DOHH2 (cell line): ENCODE measurements at regions not wholly inside any gene's neighbourhood (a gene's known extent, or its start where the extent isn't known, plus 50 kb on each side); places are given as distances from the start of the nearest gene placed in this dataset.

Source experiments
- H3F3A ChIP-seq: fragments of 200-600 bp; sonication (generic), shearing (Covaris generic); 2 replicates; pipeline ENCODE4 v1.6.0; 2016; ENCODE audit warnings: antibody characterized with exemption, mild to moderate bottlenecking; ENCODE audit not compliant: control insufficient read depth, insufficient read depth
- H3K27ac ChIP-seq: fragments of 200-600 bp; sonication (generic); 2 replicates; pipeline ENCODE4 v1.5.1; 2014; ENCODE audit warnings: low read depth, mild to moderate bottlenecking, low read length, moderate library complexity
- H3K27me3 ChIP-seq: fragments of 200-600 bp; sonication (generic); 2 replicates; pipeline ENCODE4 v1.6.1; 2014; ENCODE audit warnings: mild to moderate bottlenecking, low read length, mixed read lengths; ENCODE audit not compliant: control insufficient read depth
- H3K36me3 ChIP-seq: fragments of 200-600 bp; sonication (generic); 2 replicates; pipeline ENCODE4 v1.6.1; 2014; ENCODE audit warnings: mild to moderate bottlenecking, low read length, moderate library complexity, mixed read lengths; ENCODE audit not compliant: control insufficient read depth
- H3K4me1 ChIP-seq: fragments of 200-600 bp; sonication (generic); 2 replicates; pipeline ENCODE4 v1.6.1; 2014; ENCODE audit warnings: mild to moderate bottlenecking, low read length, mixed read lengths; ENCODE audit not compliant: control insufficient read depth
- H3K4me2 ChIP-seq: fragments of 200-600 bp; sonication (generic); 2 replicates; pipeline ENCODE4 v1.6.0; 2014; ENCODE audit warnings: mild to moderate bottlenecking, low read length, moderate library complexity
- H3K4me3 ChIP-seq: fragments of 200-600 bp; sonication (generic); 2 replicates; pipeline ENCODE4 v1.5.1; 2014; ENCODE audit warnings: mild to moderate bottlenecking, low read length, mixed read lengths
- H3K79me2 ChIP-seq: fragments of 200-600 bp; sonication (generic); 2 replicates; pipeline ENCODE4 v1.6.1; 2014; ENCODE audit warnings: mild to moderate bottlenecking, low read length, mixed read lengths; ENCODE audit not compliant: control insufficient read depth
- H3K9me2 ChIP-seq: fragments of 200-600 bp; sonication (generic); replicated peaks from 2 replicates; pipeline ENCODE4 v1.6.1; 2014; ENCODE audit warnings: mild to moderate bottlenecking, low read length, mixed read lengths; ENCODE audit not compliant: control insufficient read depth
- H3K9me3 ChIP-seq: fragments of 200-600 bp; sonication (generic); 2 replicates; pipeline ENCODE4 v1.6.1; 2014; ENCODE audit warnings: antibody characterized with exemption, low read length, mixed read lengths; ENCODE audit not compliant: control insufficient read depth, insufficient read depth
- H4K20me1 ChIP-seq: fragments of 200-600 bp; sonication (generic); 2 replicates; pipeline ENCODE4 v1.6.0; 2014; ENCODE audit warnings: low read depth, mild to moderate bottlenecking, antibody characterized with exemption, low read length, moderate library complexity; ENCODE audit not compliant: control insufficient read depth, insufficient read depth
- CTCF ChIP-seq: fragments of 200-600 bp; sonication (generic); IDR thresholded peaks from one replicate; pipeline ENCODE4 v1.5.1; 2014; ENCODE audit warnings: antibody characterized with exemption, mild to moderate bottlenecking, low read depth, low read length; ENCODE audit not compliant: poor library complexity, severe bottlenecking
- EZH2phosphoT487 ChIP-seq: fragments of 200-600 bp; sonication (generic); IDR thresholded peaks from 2 replicates; pipeline ENCODE4 v1.6.1; 2017; ENCODE audit warnings: borderline replicate concordance, mild to moderate bottlenecking, antibody characterized with exemption, low read length, moderate library complexity, mixed read lengths

GRCh38 chr11:134741453-134742223, 329.6 kb upstream of the B3GAT1 start:
- Histone ChIP-seq H3K9me2 (no peaks in the 10 kb centered on the region), H3F3A (no peaks in the 10 kb centered on the region), H3K4me1 (peaks cover 5% of the 10 kb centered on the region), H3K4me2 (no peak overlapping the region), H3K4me3 (no peak overlapping the region), H3K36me3 (no peaks in the 10 kb centered on the region), H3K27ac (no peak overlapping the region), H3K9me3 (peaks cover 10% of the 10 kb centered on the region; the same call in 1 of the 2 replicates), H3K27me3 (no peaks in the 10 kb centered on the region), H4K20me1 (no peaks in the 10 kb centered on the region), H3K79me2 (no peaks in the 10 kb centered on the region)
- TF ChIP-seq CTCF (no peak), EZH2phosphoT487 (no peak)

- H3K27me3 ChIP-seq: no peaks in the 10 kb centered on the region
- no peak overlapping the region for H3K27ac ChIP-seq
- H3K36me3 ChIP-seq: no peaks in the 10 kb centered on the region
- H3K4me2 ChIP-seq: no peak overlapping the region
- no peaks in the 10 kb centered on the region for H3K79me2 ChIP-seq
- TF ChIP-seq CTCF (no peak), EZH2phosphoT487 (no peak)
- H3F3A ChIP-seq: no peaks in the 10 kb centered on the region
- peaks cover 10% of the 10 kb centered on the region; the same call in 1 of the 2 replicates for H3K9me3 ChIP-seq
- no peaks in the 10 kb centered on the region for H4K20me1 ChIP-seq
- no peaks in the 10 kb centered on the region for H3K9me2 ChIP-seq
- H3K4me3 ChIP-seq: no peak overlapping the region
- peaks cover 5% of the 10 kb centered on the region for H3K4me1 ChIP-seq
These were observed 328.7 kb upstream of the B3GAT1 start for GRCh38 chr11:134740590-134741261.

- no peak overlapping the region for H3K4me2 ChIP-seq
- no peak overlapping the region for H3K27ac ChIP-seq
- peaks cover 10% of the 10 kb centered on the region; the same call in 1 of the 2 replicates for H3K9me3 ChIP-seq
- no peaks in the 10 kb centered on the region for H3K36me3 ChIP-seq
- no peaks in the 10 kb centered on the region for H4K20me1 ChIP-seq
- H3K4me1 ChIP-seq: peaks cover 5% of the 10 kb centered on the region
- no peaks in the 10 kb centered on the region for H3K9me2 ChIP-seq
- TF ChIP-seq EZH2phosphoT487: no peak
- no peak for TF ChIP-seq CTCF
- H3K27me3 ChIP-seq: no peaks in the 10 kb centered on the region
- no peaks in the 10 kb centered on the region for H3F3A ChIP-seq
- H3K79me2 ChIP-seq: no peaks in the 10 kb centered on the region
- no peak overlapping the region for H3K4me3 ChIP-seq
These were observed 327.1 kb upstream of the B3GAT1 start for GRCh38 chr11:134739136-134739535.
